ENCODE measurements at regions not wholly inside any gene's neighbourhood (a gene's known extent, or its start where the extent isn't known, plus 50 kb on each side); places are given as distances from the start of the nearest gene placed in this dataset.

GRCh38 chr13:44713788-44714469 is 137.8 kb upstream of the TSC22D1 start:
- Histone ChIP-seq H3K36me3 (replicated peaks in 1 of 2; ENCODE audit: control insufficient read depth in 1 of 2, insufficient read depth in 2 of 2, low read length in 2 of 2) (no peaks in the 10 kb centered on the region), H3K4me1 (ENCODE audit: insufficient read depth, low read length) (no peaks in the 10 kb centered on the region), H3K79me2 (ENCODE audit: insufficient read depth, low read length) (no peaks in the 10 kb centered on the region), H3K4me2 (ENCODE audit: low read depth, low read length) (no peak overlapping the region), H3K9ac (ENCODE audit: insufficient read depth, low read depth, low read length) (no peak overlapping the region), H3K27me3 (ENCODE audit: control insufficient read depth in 1 of 2, insufficient read depth in 2 of 2, low read length in 2 of 2) (no peaks in the 10 kb centered on the region), H4K20me1 (ENCODE audit: insufficient read depth, low read length) (no peaks in the 10 kb centered on the region), H3K27ac (ENCODE audit: extremely low read length, insufficient read depth, low read length) (no peak overlapping the region), H3K4me3 (replicated peaks in 1 of 3; ENCODE audit: insufficient read depth in 1 of 3, low read depth in 2 of 3, low read length in 3 of 3) (no peak overlapping the region), H2AFZ (ENCODE audit: low read length) (no peak overlapping the region), H3K9me3 (ENCODE audit: low read length) (no peaks in the 10 kb centered on the region)
- FAIRE-seq (no peak), DNase-seq (ENCODE audit: low spot score) (peak; percentile 53), ATAC-seq (peak; percentile 27; the same call in 1 of the 3 replicates)
- in situ Hi-C loops (cut with HindIII; ENCODE audit: extremely low pct_ligation_motif_present, low pct_unique_long_range_greater_than_20kb) = no loop called here
- intact Hi-C loops (cut with micrococcal nuclease; ENCODE audit: unreplicated experiment) = no loop called here
- BruUV-seq (replicated peaks) = no TSS peak
- ChIA-PET CTCF (ENCODE audit: low intra/inter-chr PET ratio, low total read pairs) (no interaction called here), POLR2A (no interaction called here)
- WGBS (ENCODE audit: low lambda C conversion rate) = 16% methylated on average over 3 of the region's 3 CpGs
- TF ChIP-seq SP1 (IDR thresholded peaks at IDR 0.05) = no peak
- no peak for TF ChIP-seq SP1 (CRISPR knock-in tag; IDR thresholded peaks at IDR 0.05)
- no peak for TF ChIP-seq PAF1 (CRISPR knock-in tag; IDR thresholded peaks at IDR 0.05)
- 0 out of 2 replicates have a peak, but pooled peaks have one; percentile 29 for TF ChIP-seq FOSL2 (CRISPR knock-in tag; IDR thresholded peaks at IDR 0.05)

- CTCF ChIA-PET (ENCODE audit: low intra/inter-chr PET ratio, low total read pairs) = no interaction called here
- ATAC-seq = no peak
- Histone ChIP-seq H3K36me3 (replicated peaks in 1 of 2; ENCODE audit: control insufficient read depth in 1 of 2, insufficient read depth in 2 of 2, low read length in 2 of 2) (no peaks in the 10 kb centered on the region), H4K20me1 (ENCODE audit: insufficient read depth, low read length) (no peaks in the 10 kb centered on the region), H3K9me3 (ENCODE audit: low read length) (no peaks in the 10 kb centered on the region), H2AFZ (ENCODE audit: low read length) (no peak overlapping the region), H3K9ac (ENCODE audit: insufficient read depth, low read depth, low read length) (no peak overlapping the region), H3K79me2 (ENCODE audit: insufficient read depth, low read length) (no peaks in the 10 kb centered on the region), H3K4me1 (ENCODE audit: insufficient read depth, low read length) (no peaks in the 10 kb centered on the region), H3K27me3 (ENCODE audit: control insufficient read depth in 1 of 2, insufficient read depth in 2 of 2, low read length in 2 of 2) (no peaks in the 10 kb centered on the region), H3K27ac (ENCODE audit: extremely low read length, insufficient read depth, low read length) (no peak overlapping the region), H3K4me2 (ENCODE audit: low read depth, low read length) (no peak overlapping the region), H3K4me3 (replicated peaks in 1 of 3; ENCODE audit: insufficient read depth in 1 of 3, low read depth in 2 of 3, low read length in 3 of 3) (no peak overlapping the region)
- 75% methylated on average over 1 of the region's 1 CpG for WGBS (ENCODE audit: low lambda C conversion rate)
- FAIRE-seq = no peak
- no TSS peak for BruUV-seq (replicated peaks)
- in situ Hi-C loops (cut with HindIII; ENCODE audit: extremely low pct_ligation_motif_present, low pct_unique_long_range_greater_than_20kb) (no loop called here), intact Hi-C loops (cut with micrococcal nuclease; ENCODE audit: unreplicated experiment) (no loop called here)
- TF ChIP-seq ZNF256 (CRISPR knock-in tag; conservative IDR thresholded peaks at IDR 0.05) (no peak), PREB (CRISPR knock-in tag; IDR thresholded peaks at IDR 0.05) (no peak), RBM22 (optimal IDR thresholded peaks at IDR 0.05; ENCODE audit: low read length) (no peak), CC2D1A (CRISPR knock-in tag; IDR thresholded peaks at IDR 0.05) (no peak), ZNF800 (CRISPR knock-in tag; IDR thresholded peaks at IDR 0.05) (no peak), POGK (CRISPR knock-in tag; conservative IDR thresholded peaks at IDR 0.05) (no peak), ZKSCAN1 (IDR thresholded peaks at IDR 0.05; ENCODE audit: low read length) (no peak), NCOA1 (CRISPR knock-in tag; IDR thresholded peaks at IDR 0.05) (no peak), ZFP1 (CRISPR knock-in tag; IDR thresholded peaks at IDR 0.05) (no peak)
- POLR2A ChIA-PET = no interaction called here
- DNase-seq (ENCODE audit: low spot score) = no peak
Measured at GRCh38 chr13:44711706-44712105, 135.6 kb upstream of the TSC22D1 start.
